ENCODE measurements at regions not wholly inside any gene's neighbourhood (a gene's known extent, or its start where the extent isn't known, plus 50 kb on each side); places are given as distances from the start of the nearest gene placed in this dataset.

GRCh38 chr3:83354205-83354604, 1592.8 kb upstream of the GBE1 start:
- 83 to 90% methylated on average over 2 of the region's 2 CpGs for WGBS, 2 donors
- DNase-seq: no peak
- TF ChIP-seq CTCF (IDR thresholded peaks at IDR 0.05): no peak
- no peak for TF ChIP-seq POLR2A (IDR thresholded peaks at IDR 0.05)
- no peaks in the 10 kb centered on the region for H3K4me1 ChIP-seq
- H3K27ac ChIP-seq: no peak overlapping the region
- intact Hi-C loops (cut with DNase I; ENCODE audit: low total_unique reads): no loop called here
- H3K27me3 ChIP-seq: no peaks in the 10 kb centered on the region
- no peaks in the 10 kb centered on the region for H3K9me3 ChIP-seq
- H3K4me3 ChIP-seq: no peak overlapping the region
- H3K36me3 ChIP-seq (ENCODE audit: low read depth, missing control alignments): no peaks in the 10 kb centered on the region

GRCh38 chr3:83393276-83393675, 1565.5 kb upstream of the CADM2 start:
- no peaks in the 10 kb centered on the region for H3K27me3 ChIP-seq
- no peak for DNase-seq
- H3K9me3 ChIP-seq: no peaks in the 10 kb centered on the region
- no peak overlapping the region for H3K4me3 ChIP-seq
- no peak overlapping the region for H3K27ac ChIP-seq
- no peaks in the 10 kb centered on the region for H3K4me1 ChIP-seq
- 100% methylated on average over 2 to 3 of the region's 3 CpGs for WGBS, 2 donors
- TF ChIP-seq CTCF (IDR thresholded peaks at IDR 0.05): no peak
- no peak for TF ChIP-seq POLR2A (IDR thresholded peaks at IDR 0.05)
- H3K36me3 ChIP-seq (ENCODE audit: low read depth, missing control alignments): no peaks in the 10 kb centered on the region
- intact Hi-C loops (cut with DNase I; ENCODE audit: low total_unique reads): no loop called here

GRCh38 chr3:83403927-83404326, 1554.9 kb upstream of the CADM2 start:
- intact Hi-C loops (cut with DNase I; ENCODE audit: low total_unique reads): no loop called here
- DNase-seq: no peak
- no peaks in the 10 kb centered on the region for H3K4me1 ChIP-seq
- WGBS, 2 donors: 54 to 89% methylated on average over 2 to 5 of the region's 10 CpGs
- no peak overlapping the region for H3K27ac ChIP-seq
- no peaks in the 10 kb centered on the region for H3K27me3 ChIP-seq
- H3K4me3 ChIP-seq: peak overlapping the region in 1 of 2 donors; percentile 34
- TF ChIP-seq CTCF (IDR thresholded peaks at IDR 0.05) (no peak), POLR2A (IDR thresholded peaks at IDR 0.05) (no peak)
- no peaks in the 10 kb centered on the region for H3K36me3 ChIP-seq (ENCODE audit: low read depth, missing control alignments)
- H3K9me3 ChIP-seq: no peaks in the 10 kb centered on the region

- intact Hi-C loops (cut with DNase I; ENCODE audit: low total_unique reads): no loop called here
- Histone ChIP-seq H3K27ac (no peak overlapping the region), H3K27me3 (no peaks in the 10 kb centered on the region), H3K36me3 (ENCODE audit: low read depth, missing control alignments) (no peaks in the 10 kb centered on the region), H3K4me3 (no peak overlapping the region), H3K9me3 (no peaks in the 10 kb centered on the region), H3K4me1 (no peaks in the 10 kb centered on the region)
- DNase-seq: no peak
- WGBS, 2 donors: 66 to 69% methylated on average over 2 of the region's 2 CpGs
- no peak for TF ChIP-seq POLR2A (IDR thresholded peaks at IDR 0.05)
- no peak for TF ChIP-seq CTCF (IDR thresholded peaks at IDR 0.05)
Measured at GRCh38 chr3:83426300-83426699, 1532.5 kb upstream of the CADM2 start.

GRCh38 chr3:83434880-83435587, 1523.8 kb upstream of the CADM2 start:
- Histone ChIP-seq H3K27me3 (no peaks in the 10 kb centered on the region), H3K9me3 (no peaks in the 10 kb centered on the region), H3K4me3 (no peak overlapping the region), H3K36me3 (ENCODE audit: low read depth, missing control alignments) (no peaks in the 10 kb centered on the region), H3K4me1 (no peaks in the 10 kb centered on the region), H3K27ac (no peak overlapping the region)
- intact Hi-C loops (cut with DNase I; ENCODE audit: low total_unique reads): no loop called here
- TF ChIP-seq POLR2A (IDR thresholded peaks at IDR 0.05): no peak
- no peak for TF ChIP-seq CTCF (IDR thresholded peaks at IDR 0.05)
- DNase-seq: no peak
- WGBS, 2 donors: 46 to 54% methylated on average over 3 of the region's 3 CpGs

All from testis (tissue), 2 donors.